ENCODE measurements at regions not wholly inside any gene's neighbourhood (a gene's known extent, or its start where the extent isn't known, plus 50 kb on each side); places are given as distances from the start of the nearest gene placed in this dataset.
A peak's percentile ranks its signal among the peaks of the same experiment; 100 is the strongest.
"Not testable (repeated sequence)": the region's sequence is repeated elsewhere in the genome, so short reads cannot be mapped to it uniquely, and the experiment has no call there.

DNA sequence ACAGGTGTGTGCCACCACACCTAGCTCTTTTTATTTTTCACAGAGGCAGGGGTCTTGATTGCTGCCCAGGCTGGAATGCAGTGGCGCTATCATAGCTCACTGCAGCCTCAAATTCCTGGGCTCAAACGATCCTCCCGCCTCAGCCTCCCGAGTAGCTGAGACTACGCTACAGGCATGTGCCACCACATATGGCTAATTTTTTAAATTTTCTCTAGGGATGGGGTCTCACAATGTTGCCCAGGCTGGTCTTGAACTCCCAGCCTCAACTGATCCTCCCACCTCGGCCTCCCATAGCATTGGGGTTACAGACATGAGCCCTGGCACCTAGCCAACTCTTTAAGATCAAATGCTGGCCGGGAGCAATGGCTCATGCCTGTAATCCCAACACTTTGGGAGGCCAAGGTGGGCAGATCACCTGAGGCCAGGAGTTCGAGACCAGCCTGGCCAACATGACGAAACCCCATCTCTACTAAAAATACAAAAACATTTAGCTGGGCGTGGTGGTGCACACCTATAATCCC lies 50.6 kb upstream of the MYL10 start:
- DNase-seq: not testable (repeated sequence)

DNA sequence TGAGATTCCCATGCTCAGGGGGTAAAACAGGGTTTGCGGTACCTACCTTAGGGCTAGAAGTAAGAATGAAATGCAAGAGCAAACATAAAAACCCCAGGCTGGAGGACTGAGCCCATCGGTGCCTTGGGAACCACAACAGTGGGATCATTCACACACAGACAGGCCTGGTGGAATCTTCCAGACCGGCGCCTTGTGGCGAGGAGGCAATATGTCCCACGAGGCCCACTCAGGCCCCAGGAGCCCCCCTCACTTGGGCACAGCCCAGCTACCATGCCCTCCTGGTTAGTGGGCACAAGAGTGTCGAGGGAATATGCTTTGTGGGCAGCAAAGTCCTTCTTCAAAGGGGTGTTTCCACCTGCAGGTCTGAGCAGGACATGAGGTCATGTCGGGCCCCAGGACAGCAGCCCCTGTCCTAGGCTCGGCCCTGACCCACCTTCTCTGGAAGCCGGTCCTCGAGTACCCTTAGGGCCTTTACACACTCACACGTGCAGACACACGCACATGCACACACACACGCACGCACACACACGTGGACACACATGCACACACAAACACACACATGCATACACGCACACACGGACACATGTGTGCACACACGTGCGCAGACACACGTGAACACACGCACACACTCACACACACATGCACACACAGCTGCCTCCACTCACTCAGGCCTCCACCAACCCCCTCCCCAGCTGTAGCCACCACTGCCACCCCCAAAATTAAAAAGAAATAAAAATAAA lies 51.5 kb upstream of the MYL10 start:
- DNase-seq: no peak

DNA sequence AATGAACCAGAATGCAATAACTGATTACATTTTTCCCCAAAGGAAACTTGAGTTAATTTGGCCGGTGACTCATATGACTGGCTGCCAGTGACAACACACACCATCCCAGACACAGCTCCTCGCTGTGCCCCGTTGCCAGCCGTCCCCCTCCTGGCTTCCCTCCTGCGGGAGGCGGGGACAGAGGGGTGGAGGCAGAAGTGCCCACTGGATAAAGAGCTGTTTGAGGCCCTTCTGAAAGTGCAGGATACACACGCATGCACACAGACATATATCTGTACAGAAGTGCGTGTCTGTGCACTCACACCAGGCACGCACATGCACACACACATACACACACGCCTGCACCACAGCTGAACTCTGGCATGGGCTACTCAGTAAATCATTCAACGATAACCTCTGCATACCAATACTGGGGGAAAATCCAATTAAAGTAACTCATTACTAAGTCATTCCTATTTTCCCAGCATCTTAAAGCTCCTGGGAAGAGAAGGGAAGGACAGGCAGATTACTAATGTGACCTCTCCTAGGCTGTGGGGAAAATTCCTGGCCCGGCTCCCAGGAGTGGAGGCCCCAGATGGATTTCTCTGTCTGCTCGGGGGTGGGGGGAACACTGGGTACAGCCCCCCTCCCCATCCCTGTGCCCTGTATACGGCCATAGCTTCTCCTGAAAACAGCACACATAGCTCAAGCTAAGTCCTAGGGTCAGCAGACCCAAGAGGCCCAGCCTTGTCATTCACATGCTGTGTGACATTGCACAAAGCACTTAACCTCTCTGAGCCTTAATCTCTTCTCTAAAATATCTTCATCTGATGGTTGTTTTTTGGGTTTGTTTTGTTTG lies 52.3 kb upstream of the MYL10 start:
- DNase-seq: no peak

DNA sequence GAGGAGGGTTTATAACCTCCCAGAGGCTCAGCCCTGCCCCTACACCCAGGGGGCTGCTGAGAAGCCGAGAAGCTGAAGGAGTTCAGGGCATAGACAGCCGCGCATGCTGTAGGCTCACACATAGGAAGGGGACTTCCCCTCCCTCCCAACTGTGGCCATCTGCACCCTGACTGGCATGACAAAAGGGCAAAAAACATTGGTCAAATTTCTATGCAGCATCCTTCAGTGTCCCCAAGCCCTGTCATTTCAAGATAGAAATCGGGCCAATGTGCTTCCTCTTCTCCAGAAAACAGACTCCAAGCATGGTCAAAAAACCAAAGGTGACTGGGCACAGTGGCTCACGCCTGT lies 55.9 kb upstream of the MYL10 start:
- no peak for DNase-seq

DNA sequence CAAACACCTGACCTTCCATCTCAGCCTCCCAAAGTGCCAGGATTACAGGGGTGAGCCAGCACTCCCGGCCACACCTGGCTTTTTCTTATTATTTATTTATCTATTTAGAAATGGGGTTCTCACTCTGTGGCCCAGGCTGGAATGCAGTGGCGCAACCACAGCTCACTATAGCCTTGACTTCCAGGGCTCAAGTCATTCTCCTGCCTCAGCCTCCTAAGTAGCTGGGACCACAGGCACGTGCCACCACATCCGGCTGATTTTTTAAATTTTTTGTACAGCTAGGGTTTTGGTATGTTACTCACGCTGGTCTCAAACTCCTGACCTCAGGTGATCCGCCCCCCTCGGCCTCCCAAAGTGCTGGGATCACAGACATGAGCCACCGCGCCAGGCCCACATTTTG lies 56.9 kb upstream of the MYL10 start:
- no peak for DNase-seq

DNA sequence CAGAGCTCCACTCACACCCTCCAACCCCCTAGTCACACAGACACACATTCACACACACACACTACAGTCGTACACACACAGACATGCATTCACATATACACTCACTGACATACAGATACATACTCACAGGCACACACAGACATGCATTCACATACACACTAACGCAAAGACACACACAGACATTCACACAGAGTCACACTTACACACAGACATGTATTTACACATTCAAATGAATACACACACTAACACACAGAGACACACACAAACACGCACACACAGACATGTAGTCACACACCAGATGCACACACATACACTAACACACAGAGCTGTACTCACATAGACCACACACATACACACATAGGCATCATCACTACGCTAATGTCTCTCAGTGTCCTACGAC lies 58.0 kb upstream of the MYL10 start:
- no peak for DNase-seq

DNA sequence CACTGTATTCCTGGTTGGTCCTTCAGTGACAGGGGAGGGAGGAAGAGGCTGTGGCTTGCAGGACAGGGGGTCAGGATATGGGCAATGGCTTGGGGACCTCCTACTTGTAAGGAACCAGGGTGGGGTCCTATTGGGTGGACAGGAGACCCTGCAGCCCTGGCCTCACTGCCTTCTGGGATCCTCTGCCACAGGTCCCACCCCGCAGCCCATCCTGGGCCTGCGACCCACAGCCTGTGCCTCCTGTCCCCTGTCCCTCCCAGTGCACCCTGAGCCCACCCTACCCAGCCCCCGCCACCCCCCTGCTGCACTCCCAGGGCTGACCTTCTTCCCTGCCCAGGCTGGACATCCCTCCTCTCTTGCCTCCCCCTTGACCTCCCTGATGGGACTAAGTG lies 58.7 kb upstream of the MYL10 start:
- DNase-seq: no peak

DNA sequence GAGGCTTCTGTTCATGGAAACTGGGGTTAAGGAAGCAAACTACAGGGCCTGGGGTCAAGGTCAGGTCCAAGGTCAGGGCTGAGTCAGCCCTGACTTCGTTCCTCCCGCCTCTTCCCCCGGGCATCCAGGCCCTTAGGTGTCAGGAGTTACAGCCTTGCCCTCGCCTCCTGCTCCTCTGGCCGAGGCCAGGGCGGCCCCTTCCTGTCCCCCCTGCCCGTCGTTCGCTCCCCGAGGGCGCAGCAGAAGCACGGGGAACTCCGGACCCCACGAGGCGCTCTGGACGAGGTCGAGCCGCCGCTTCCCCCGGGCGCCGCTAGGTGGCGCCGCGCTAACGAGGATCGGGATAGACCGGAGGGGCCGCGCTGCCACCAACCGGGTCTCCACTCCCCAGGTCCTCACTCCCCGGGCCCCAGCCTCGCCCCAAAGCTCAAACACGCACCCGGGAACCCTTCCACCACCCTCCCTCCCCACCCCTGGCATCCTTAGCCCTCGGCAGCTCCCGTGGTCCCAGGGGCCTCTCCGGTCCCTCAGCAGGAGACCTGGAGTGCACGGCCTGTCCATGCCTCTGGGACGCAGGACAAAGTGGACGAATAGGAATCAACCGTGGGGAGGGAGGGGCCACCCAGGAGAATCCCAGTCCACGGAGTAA lies 59.2 kb upstream of the MYL10 start:
- peak; percentile 62 to 73 for DNase-seq

DNA sequence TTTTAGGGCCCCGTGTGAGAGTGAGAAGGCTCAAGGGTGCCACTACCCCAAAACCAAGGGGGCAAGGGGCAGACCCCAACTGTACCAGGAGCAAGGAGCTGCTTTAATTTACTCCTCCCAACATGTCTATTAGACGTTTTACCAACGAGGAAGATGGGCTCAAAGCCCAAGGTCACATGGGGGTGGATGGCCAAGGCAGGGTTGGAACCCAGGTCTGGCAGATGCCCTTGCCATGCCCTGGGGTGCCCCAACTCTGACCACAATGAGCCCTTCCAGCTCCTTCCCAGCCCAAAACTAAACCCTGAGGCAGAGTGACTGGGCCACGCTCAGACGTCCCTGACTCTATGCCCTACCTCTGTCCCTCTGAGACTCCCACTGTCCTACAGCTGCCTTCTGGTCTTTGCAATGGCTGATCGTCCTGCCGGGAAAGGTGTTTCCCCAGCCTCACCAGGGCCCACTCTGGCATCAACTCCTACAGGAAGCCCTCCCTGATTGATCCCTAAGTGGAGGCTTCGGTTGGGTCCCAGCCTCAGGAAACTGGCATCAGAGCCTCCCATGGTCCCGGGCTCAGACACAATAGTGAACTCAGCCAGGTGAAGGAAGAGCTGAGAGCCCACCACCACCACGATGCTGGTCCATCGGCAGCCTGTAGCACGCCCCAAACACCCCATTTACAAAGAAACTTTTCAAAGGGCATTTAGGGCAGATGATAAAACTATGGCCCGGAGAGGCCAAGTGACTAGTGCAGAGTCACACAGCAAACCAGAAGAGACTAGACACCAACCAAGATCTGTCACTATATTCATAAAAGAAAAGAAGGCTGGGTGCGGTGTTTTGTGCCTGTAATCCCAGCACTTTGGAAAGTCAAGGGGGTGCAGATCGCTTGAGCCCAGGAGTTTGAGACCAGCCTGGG lies 60.2 kb upstream of the MYL10 start:
- DNase-seq: no peak

DNA sequence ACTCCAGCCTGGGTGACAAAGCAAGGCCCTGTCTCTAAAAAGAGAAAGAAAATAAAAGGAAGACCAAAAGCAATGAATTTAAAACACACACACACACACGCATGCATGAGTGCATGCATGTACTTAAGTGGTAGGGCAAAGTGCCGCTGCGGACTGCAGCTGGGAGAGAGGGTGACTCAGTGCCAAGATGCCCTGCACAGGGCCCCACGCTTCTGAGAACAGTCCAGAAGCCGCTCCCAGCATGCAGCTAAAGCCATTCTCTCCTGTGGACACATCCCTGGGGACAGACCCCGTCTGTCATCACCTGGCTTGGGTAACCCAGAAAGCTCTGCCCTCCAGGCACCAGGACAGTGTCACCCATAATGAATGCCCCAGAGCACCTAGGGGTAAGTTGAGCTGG lies 61.0 kb upstream of the MYL10 start:
- DNase-seq: no peak

DNA sequence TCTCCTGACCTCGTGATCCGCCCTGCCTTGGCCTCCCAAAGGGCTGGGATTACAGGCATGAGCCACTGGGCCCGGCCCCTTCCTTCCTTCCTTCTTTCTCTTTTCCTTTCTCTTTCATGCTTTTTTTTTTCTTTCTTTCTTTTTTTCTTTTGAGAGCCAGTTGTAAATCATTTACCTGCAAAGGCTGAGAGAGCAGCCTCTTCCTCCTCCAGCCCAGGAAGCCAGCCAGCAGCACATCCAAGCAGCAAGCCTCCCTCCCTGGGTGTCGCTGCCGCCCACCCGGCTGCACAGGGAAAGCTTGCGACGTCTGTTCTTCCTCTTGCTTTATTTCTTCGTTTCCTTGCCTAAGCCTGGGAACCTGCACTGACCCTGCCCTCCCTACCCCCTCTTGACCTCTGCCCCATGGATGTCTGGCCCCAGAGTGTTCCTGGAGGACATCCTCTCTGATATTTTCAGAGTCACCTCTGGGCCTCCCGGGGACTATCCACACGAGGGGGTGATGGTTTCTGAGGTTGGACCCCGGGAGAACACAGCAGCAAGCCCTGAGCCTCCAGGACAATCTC lies 62.8 kb upstream of the MYL10 start:
- no peak for DNase-seq

DNA sequence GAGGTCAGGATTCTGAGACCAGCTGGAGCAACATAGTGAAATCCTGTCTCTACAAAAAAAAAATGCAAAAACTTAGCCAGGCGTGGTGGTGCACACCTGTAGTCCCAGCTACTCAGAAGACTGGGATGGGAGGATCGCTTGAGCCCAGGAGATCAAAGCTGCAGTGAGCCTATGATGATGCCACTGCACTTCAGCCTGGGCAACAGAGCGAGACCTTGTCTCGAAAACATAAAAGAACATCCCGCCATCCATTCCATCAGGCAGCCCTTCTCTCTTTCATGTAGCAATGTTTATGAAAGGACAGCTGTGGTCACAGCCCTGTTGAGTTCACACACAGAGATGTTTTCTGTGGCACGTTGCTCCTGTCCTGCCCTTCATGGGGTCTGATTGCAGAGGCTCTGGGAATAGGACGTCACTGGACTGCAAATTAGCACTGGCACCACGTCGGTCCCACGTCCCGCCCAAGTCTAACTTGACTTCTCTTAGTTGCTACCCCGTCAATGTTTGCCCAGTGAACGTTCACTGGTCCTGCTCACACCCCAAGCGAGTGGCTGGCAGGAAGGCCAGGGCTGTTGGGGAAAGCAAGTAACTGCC lies 64.5 kb upstream of the MYL10 start:
- DNase-seq: no peak

DNA sequence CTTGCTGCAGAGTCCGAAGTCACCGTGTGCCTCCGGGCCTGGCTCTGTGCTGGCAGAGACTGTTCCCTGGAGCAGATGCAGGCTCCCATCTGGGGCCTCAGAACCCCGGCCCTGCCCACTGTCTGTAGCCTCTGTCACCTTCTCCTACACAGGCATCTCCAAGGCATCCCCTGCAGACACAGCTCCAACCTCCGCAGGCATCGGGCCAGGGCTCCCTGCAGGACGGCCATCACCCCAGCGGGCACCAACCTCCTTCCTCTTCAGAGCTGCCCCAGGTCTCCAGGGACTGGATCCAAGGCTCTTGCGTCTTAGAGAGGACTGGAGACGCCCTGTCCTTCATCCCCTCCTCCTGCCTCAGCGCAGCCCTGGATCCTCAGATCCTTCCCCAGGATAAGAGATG lies 69.9 kb upstream of the MYL10 start:
- no peak for DNase-seq

DNA sequence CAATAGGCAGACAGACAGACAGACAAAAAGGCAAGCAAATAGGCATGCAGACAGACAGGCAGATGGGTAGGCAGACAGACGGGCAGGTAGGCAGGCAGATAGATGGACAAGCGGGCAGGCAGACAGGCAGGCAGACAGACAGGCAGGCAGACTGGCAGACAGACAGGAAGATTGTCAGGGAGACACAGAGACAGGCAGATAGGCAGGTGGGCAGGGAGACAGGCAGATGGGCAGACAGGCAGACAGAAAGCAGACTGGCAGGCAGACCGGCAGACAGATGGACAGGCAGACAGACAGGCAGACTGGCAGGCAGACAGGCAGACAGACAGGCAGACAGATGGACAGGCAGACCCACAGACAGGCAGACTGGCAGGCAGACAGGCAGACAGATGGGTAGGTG lies 70.3 kb upstream of the MYL10 start:
- no peak for DNase-seq

DNA sequence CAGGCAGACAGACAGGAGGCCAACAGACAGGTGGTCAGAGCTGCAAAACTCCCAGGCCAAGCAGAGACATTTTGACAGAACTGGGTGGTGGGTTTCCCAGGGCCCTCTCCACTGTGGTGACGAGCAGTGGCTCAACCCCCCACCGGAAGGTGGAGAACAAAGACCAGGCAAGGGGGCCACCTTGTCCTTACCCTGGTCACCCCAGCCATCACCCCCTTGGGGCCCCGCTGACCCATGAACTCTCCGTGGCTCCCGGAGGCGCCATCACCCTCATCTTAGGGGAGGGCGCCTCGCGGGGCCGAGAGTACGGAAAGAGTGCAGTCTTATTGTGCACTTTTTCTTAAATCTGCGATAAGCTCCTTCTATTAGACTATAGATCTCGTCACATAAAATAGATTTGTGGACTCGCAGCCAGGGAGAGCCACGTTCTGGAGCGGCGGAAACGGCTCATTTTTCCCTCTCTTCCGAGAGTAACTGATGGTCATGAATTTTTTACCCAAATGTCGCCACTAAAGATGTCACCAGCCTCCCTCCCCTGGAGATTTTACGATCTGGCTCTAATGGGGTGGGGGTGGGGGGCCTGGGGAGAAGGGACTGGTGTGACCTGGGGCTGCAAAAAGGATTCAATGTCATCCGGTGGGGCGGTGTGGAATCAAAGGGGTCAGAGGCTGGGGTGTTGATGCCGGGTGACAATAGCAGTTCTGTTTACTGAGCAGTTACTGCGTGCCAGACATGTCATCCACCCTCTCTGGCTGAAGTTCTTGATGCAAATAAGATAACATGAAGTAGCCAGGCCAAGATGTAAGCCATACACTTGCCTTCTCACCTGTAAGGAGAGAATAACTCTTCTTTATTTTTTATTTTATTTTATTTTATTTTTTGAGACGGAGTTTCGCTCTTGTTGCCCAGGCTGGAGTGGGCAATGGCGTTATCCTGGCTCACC lies 71.1 kb upstream of the MYL10 start:
- no peak for DNase-seq

DNA sequence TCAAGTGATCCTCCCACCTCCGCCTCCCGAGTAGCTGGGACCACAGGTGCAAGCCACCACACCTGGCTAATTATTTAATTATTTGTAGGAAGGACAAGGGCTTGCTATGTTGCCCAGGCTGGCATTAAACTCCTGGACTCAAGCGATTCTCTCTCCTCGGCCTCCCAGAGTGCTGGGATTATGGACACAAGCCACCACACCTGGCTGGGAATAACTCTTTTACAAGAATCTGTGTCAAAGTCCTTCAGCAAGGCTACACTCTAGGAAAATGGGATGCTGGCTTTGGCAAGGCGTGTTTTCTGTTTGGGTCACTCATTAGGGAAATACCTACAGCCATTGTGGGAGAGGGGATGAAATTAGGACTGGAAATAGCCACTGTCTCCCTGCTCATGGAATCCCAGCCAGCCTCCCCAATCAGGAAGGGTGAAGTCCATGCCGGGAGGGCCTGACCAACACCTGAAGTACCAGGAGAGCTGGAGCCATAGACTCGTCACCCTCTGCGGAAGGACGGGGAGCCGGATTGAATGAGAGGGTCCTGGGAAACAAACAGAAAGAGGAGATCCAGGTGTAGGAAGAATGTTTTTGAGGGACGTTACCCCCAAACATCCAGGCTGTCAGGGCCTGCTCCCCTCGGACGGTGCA lies 72.2 kb upstream of the MYL10 start:
- DNase-seq: no peak

DNA sequence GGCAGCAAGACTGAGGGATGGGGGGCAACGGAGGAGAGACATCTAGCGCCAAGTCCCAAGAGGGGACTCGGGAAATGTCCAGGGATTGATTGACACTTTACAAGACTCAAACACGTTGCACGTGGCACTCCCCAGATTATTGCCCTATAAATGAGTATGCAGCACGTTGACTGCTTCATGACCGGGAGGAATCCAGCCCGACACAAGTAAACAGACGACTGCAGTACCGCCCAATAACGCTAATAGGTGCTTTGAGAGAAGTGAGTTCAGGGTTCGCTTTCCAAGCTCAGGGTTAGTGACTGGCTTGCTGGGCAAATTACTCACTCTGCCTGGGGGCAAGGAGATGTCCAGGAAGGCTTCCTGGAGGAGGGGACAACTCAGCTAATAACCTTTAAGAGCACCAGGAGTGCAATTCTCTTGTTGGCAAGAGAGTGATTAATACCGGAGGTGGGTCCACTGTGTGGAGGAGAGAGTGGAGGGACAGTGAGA lies 73.3 kb upstream of the MYL10 start:
- no peak for DNase-seq

DNA sequence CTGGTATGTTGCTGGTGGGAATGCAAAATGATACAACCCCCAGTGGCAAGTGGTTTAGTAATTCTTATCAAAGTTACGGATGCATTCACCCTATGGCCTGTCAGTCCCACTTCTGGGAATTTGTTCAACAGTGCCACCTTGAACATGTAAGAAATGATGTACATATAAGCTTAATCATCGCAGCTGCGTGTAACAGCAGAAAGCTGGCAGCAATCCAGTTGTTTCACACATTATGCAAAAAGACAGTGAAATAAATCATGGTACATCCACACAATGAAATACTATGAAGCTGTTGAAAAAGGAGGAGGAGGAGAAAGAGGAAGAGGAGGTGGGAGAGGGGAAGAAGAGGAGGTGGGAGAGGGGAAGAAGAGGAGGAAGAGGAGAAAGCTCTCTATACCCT lies 76.2 kb upstream of the MYL10 start:
- peak; percentile 7 to 40 for DNase-seq

DNA sequence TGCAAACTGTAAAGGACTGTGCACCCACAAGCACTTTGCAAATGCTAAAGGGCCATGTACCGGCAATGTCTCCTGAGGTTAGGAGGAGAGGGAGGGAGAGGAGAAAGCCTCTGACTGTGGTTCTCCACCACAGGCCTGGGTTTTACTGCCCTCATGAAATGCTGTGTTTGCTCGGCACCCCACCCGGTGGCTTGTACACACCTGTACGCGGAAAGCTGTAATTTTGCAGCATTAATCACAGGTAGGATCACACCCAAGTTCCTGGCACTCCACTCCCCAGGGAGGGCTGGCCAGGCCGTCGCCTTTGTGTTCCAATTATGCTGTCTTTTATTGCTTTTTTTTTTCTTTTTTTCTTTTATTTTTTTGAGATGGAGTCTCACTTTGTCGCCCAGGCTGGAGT lies 78.5 kb upstream of the MYL10 start:
- DNase-seq: peak; percentile 74 to 90

DNA sequence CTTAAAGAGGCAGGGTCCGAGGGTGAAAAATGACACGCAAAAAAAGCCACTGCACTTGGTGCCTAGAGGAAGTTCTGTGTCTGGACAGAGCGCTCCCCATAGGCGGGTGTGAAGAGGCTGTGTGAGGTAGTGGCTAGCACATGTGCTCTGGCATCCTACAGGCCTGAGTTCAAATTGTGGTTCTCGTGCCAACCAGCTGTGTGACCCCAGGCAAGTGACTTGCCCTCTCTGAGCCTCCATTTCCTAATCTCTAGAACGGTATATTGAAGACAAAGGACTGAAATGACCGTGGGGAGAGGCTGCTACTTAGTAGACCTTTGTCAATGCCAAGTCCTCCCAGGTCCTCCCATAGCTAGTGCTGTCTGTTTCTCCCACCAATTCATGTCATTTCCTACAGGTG lies 79.1 kb upstream of the MYL10 start:
- no peak for DNase-seq

All from NCI-H2081 (cell line).